Nephron (organoid): ENCODE measurements at regions not wholly inside any gene's neighbourhood (a gene's known extent, or its start where the extent isn't known, plus 50 kb on each side); places are given as distances from the start of the nearest gene placed in this dataset.
"Not testable (repeated sequence)": the region's sequence is repeated elsewhere in the genome, so short reads cannot be mapped to it uniquely, and the experiment has no call there.

Source experiments
- H3K27ac Mint-ChIP-seq, 3 experiments: 2 replicates each; pipeline ENCODE4 v1.8.0; 2020; ENCODE audit warnings: mixed read lengths in 3 of 3, mild to moderate bottlenecking in 2 of 3, moderate library complexity in 1 of 3
- H3K27me3 Mint-ChIP-seq: 2 replicates; pipeline ENCODE4 v1.8.0; 2021; ENCODE audit warnings: low read depth, mild to moderate bottlenecking, moderate library complexity, mixed read lengths
- H3K36me3 Mint-ChIP-seq: 2 replicates; pipeline ENCODE4 v1.8.0; 2020; ENCODE audit warnings: low read depth, mixed read lengths
- H3K4me1 Mint-ChIP-seq: 2 replicates; pipeline ENCODE4 v1.8.0; 2020; ENCODE audit warnings: mixed read lengths
- H3K4me3 Mint-ChIP-seq, 3 experiments: 2 replicates each; pipeline ENCODE4 v1.8.0; 2020; ENCODE audit warnings: mild to moderate bottlenecking in 3 of 3, mixed read lengths in 3 of 3, moderate library complexity in 2 of 3
- H3K9me3 Mint-ChIP-seq: 2 replicates; pipeline ENCODE4 v1.8.0; 2020; ENCODE audit warnings: mixed read lengths
- TF ChIP-seq, protein P1 (sequence below), 3 experiments: fragments of 200-600 bp; sonication (generic); IDR thresholded peaks; one replicate each; pipeline ENCODE4 v1.5.0; 2021; ENCODE audit warnings: antibody characterized with exemption in 3 of 3; ENCODE audit not compliant: unreplicated experiment in 3 of 3

DNA sequence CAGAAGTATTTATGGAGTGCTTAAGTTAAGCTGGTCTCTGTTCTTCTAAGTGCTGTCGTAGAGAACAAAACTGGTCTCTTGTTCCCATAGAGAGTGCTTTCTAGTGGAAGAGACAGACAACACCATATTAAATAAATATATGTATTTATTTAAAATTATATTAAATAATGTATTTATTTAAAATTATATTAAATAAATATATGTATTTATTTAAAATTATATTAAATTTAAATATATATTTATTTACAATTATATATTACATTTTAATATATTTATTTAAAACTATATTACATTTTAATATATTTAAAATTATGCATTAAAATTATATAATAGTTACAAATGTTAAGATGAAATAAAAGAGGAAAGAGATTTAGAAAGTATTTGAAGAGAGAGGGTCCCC is 175.5 kb upstream of the OLFM3 start:
- Mint-ChIP-seq H3K4me3 (no peak overlapping the region), H3K9me3 (no peaks in the 10 kb centered on the region), H3K27ac (no peak overlapping the region), H3K36me3 (no peaks in the 10 kb centered on the region), H3K4me1 (no peaks in the 10 kb centered on the region), H3K27me3 (no peaks in the 10 kb centered on the region)
- TF ChIP-seq, protein P1, sequence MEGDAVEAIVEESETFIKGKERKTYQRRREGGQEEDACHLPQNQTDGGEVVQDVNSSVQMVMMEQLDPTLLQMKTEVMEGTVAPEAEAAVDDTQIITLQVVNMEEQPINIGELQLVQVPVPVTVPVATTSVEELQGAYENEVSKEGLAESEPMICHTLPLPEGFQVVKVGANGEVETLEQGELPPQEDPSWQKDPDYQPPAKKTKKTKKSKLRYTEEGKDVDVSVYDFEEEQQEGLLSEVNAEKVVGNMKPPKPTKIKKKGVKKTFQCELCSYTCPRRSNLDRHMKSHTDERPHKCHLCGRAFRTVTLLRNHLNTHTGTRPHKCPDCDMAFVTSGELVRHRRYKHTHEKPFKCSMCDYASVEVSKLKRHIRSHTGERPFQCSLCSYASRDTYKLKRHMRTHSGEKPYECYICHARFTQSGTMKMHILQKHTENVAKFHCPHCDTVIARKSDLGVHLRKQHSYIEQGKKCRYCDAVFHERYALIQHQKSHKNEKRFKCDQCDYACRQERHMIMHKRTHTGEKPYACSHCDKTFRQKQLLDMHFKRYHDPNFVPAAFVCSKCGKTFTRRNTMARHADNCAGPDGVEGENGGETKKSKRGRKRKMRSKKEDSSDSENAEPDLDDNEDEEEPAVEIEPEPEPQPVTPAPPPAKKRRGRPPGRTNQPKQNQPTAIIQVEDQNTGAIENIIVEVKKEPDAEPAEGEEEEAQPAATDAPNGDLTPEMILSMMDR (IDR thresholded peaks at IDR 0.05; ENCODE audit: unreplicated experiment in 3 of 3): no peak

DNA sequence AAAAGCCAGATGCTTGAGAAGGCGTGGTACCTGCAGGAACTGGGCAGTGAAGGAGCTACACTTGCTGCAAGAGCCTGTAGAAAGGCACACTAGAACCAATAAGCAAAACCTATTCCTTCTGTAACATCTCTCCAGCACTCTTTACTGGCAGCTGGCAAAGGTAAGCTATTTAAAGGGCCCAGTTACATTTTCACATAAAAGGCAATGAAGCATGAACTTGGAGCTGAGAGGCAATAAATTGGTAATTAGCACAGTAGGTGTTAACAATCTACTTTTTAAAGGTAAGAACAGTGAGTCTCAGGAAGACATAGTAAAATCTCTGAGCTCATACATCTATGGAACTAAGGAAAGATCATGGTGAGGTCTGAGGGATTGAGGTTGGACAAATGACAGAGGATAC is 167.1 kb upstream of the OLFM3 start:
- TF ChIP-seq, protein P1 (IDR thresholded peaks at IDR 0.05; ENCODE audit: unreplicated experiment in 3 of 3): no peak
- Mint-ChIP-seq H3K4me3 (no peak overlapping the region), H3K36me3 (no peaks in the 10 kb centered on the region), H3K4me1 (no peaks in the 10 kb centered on the region), H3K9me3 (no peaks in the 10 kb centered on the region), H3K27me3 (no peaks in the 10 kb centered on the region), H3K27ac (no peak overlapping the region)

DNA sequence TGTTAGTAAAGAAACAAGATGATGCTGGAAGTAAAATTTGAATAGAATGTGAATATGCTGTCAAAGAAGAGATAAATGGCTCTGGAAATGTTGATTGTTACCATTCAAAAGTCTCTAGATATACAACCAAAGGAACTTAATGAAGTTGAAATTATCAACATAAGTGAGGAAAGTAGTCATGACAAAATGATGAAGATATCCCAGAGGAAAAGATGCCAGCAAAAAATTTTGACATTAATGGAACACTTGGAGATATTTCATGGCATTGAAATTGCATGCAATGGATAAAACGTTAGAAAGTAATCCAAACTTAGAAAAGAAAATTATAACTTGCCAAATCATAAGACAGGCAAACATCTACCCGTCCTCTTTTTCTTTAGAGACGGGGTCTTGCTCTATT is 154.5 kb upstream of the OLFM3 start:
- TF ChIP-seq, protein P1 (IDR thresholded peaks at IDR 0.05; ENCODE audit: unreplicated experiment in 3 of 3): no peak
- Mint-ChIP-seq H3K4me1 (no peaks in the 10 kb centered on the region), H3K4me3 (no peak overlapping the region), H3K36me3 (no peaks in the 10 kb centered on the region), H3K27ac (no peak overlapping the region), H3K27me3 (no peaks in the 10 kb centered on the region), H3K9me3 (no peaks in the 10 kb centered on the region)

DNA sequence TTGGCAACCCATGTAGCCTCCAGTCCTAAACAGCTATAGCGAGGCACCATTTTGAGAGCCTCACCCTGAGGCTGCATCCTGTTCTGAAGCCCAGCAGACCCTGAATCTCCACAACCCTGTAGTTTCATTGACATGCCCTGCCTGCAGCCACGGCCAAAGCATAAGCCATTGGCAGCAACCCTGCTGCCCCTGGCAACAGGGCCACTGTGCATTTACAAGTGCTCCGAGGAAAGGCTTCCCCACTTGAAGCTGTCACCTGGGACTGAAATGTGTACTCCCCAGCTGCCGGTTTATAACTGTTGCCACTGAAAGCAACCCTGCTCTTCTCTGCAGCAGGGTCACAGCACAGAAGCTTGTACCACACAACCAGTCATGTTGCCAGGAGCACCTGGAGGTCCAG is 124.2 kb upstream of the OLFM3 start:
- Mint-ChIP-seq H3K36me3 (no peaks in the 10 kb centered on the region), H3K27ac (no peak overlapping the region), H3K4me1 (no peaks in the 10 kb centered on the region), H3K4me3 (no peak overlapping the region), H3K27me3 (no peaks in the 10 kb centered on the region), H3K9me3 (no peaks in the 10 kb centered on the region)
- TF ChIP-seq, protein P1 (IDR thresholded peaks at IDR 0.05; ENCODE audit: unreplicated experiment in 3 of 3): no peak

- no peaks in the 10 kb centered on the region for H3K9me3 Mint-ChIP-seq
- no peaks in the 10 kb centered on the region for H3K36me3 Mint-ChIP-seq
- H3K4me3 Mint-ChIP-seq: no peak overlapping the region
- no peaks in the 10 kb centered on the region for H3K27me3 Mint-ChIP-seq
- H3K27ac Mint-ChIP-seq: no peak overlapping the region
- no peaks in the 10 kb centered on the region for H3K4me1 Mint-ChIP-seq
- TF ChIP-seq, protein P1 (IDR thresholded peaks at IDR 0.05; ENCODE audit: unreplicated experiment in 3 of 3): no peak
Observed at GRCh38 chr1:102118150-102118549, 121.4 kb upstream of the OLFM3 start.

DNA sequence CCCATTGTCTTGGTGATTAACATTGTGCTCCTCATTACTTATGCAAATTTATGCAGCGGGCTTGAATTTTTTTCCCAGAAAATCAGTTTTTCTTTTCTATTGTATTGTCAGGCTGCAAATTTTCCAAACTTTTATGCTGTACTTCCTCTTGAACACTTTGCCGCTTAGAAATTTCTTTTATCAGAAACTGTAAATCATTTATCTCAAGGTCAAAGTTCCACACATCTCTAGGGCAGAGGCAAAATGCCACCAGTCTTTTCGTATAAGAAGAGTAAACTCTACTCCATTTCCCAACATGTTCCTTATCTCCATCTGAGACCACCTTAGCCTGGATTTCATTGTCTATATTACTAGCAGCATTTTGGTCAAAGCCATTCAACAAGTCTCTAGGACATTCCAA is 113.9 kb upstream of the OLFM3 start:
- Mint-ChIP-seq H3K36me3 (no peaks in the 10 kb centered on the region), H3K27me3 (no peaks in the 10 kb centered on the region), H3K4me1 (peaks cover 18% of the 10 kb centered on the region), H3K27ac (no peak overlapping the region), H3K4me3 (no peak overlapping the region), H3K9me3 (no peaks in the 10 kb centered on the region)
- TF ChIP-seq, protein P1 (IDR thresholded peaks at IDR 0.05; ENCODE audit: unreplicated experiment in 3 of 3): no peak

GRCh38 chr1:102109493-102109892 is 112.8 kb upstream of the OLFM3 start:
- not testable (repeated sequence) for H3K36me3 Mint-ChIP-seq, H3K9me3 Mint-ChIP-seq, H3K27ac Mint-ChIP-seq, H3K27me3 Mint-ChIP-seq, H3K4me3 Mint-ChIP-seq
- H3K4me1 Mint-ChIP-seq: peaks cover 18% of the 10 kb centered on the region
